GM18519 (cell line): ENCODE measurements at regions not wholly inside any gene's neighbourhood (a gene's known extent, or its start where the extent isn't known, plus 50 kb on each side); places are given as distances from the start of the nearest gene placed in this dataset.
"Not testable (repeated sequence)": the region's sequence is repeated elsewhere in the genome, so short reads cannot be mapped to it uniquely, and the experiment has no call there.

Source experiments
- ATAC-seq: cut with Tn5 transposase; IDR thresholded peaks from one replicate; pipeline ENCODE4 v1.9.1; 2021; ENCODE audit warnings: mild to moderate bottlenecking, moderate library complexity; ENCODE audit not compliant: unreplicated experiment, low FRiP score

- ATAC-seq, result no peak
Observed at GRCh38 chr1:60826320-60827094, 255.9 kb upstream of the NFIA start.

DNA sequence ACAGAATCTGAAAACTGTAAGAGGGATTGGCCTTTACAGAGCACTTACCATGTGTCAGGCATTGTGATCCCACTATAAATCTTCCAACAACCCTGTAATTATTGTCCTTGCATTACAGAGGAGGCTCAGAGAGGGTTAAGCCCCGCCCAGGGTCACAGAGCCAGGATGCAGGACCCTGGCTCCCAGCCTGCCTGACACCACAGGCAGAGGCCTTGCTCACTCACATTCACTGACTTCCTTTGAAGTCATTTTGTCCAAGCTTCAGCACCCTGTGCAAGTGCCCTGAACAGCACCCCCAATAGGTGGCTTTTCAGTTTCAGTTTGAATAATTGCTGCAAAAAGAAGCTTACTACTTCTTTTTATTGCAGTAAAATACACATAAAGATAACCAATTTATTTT, 256.8 kb upstream of the NFIA start:
- ATAC-seq, result no peak

DNA sequence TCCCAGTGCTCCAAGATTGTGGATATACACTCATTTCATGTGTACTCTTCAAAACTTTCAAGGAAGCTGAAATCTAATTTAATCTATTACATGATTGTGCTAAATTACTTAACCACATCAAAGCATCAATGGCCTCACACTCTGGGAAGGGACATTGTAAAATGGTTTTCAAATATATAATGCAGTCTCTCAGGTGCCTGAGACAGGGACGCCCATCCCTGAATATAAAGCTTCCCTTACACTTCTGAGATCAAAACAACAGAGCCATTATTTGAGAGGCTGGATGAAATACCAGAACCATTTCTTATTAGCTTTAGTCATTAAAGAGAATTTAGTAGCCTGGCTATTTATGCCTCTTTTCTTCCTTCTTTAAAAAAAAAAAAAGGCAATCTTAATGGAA, 259.2 kb upstream of the NFIA start:
- no peak for ATAC-seq

DNA sequence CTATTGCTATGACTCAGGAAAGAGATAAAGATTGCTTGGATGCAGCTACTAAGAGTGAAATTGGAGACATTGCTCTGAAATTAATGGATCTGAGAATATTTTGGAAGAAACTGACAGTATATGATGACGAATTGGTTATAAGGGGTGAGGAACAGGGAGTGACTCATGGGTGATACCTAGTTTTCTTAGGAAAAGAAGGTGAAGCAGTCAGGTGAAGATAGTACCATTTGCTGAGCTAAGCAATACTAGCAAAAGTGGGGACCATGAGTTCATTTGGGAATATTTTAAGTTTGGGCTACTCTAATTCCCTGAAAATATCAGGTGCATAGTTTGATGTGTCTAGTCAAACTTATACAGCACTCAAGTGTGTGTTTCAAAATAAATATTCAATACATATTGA, 260.1 kb upstream of the NFIA start:
- ATAC-seq, result no peak

DNA sequence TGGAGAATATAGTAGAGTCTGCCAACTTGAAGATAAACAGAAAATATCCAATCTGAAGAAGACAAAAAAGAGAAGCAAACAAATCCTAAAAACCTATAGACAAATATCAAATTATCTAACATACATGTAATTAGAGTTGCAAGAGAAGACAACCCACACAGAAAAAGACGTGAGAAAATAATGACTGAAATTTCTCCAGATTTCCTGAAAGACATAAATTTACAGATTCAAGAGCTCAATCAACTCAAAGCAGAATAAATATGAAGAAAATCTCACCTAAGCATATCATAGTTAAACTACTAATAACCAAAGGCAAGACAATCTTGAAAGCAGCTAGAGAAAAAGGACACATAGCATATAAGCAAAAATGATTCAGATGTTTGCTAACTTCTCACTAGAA, 261.2 kb upstream of the NFIA start:
- no peak for ATAC-seq

DNA sequence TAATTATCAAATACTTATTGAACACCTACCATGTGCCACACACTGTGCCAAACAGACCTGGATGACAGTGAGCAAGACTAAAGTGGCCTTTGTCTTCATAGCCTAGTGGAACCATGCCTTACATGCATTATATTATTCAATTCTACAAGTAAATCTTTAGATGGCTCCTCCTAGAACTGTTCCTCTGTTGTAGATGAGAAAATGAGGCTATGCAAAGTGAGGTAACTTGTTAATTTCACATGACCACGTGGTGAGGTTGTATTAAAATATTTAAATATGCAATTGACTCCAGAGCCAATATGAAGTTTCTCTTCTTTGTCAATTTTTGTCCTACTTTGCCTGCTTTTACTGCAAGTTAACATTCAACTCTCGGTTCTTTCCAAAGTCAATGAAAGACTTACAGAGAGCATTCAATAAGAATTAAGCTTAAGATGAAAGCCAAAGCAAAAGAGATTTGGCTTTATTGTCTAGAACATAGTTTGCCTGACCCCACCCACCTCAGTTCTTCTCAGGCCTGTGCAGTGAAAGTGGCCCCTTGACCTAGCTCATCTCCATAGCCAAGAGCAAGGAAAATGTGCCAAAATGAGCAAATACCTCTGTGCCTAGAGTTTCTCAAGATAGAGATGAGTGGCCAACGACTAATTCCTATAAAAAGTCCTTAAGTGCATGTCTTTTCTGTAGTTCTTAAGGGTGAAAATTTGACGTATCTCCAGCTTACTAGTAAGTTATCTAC, 263.2 kb upstream of the NFIA start:
- no peak for ATAC-seq

- no peak for ATAC-seq
Observed at GRCh38 chr1:60813071-60813470, 269.3 kb upstream of the NFIA start.

DNA sequence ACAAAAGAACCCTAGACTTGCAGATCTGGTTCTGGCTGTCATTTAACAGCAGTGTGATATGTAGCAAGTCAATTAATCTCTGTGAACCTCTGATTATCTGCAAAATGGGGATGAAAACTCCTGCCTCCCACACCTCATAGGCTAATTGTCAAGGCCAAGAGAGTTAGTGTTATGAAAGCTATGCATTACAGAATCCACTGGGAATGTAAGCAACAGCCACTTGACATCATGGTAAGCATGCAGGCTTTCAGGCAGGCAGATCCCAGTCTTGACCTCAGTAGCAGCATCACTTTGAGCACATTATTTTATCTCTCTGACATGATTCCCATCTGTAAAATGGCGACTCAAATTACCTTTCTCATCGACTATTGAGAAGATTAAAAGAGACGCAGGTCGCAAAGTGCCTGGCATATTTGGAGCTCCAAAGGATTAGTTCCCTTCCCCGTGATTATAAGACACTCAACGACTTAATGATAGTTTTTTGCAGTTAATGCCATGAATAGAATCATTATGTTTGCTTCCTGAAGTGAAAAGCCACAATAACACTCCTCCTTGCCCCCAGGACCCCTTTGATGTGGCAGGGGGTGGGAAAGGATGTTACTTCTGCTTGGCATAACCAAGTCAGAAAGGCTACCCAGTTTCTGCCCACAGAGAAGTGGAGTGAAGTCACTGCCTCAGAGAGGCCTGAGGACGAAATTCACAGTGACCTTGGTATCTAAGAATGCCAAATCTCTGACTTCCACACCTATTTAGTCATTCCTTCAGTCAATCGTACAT, 273.0 kb upstream of the NFIA start:
- no peak for ATAC-seq

GRCh38 chr1:60808676-60809075, 273.7 kb upstream of the NFIA start:
- no peak for ATAC-seq

- no peak for ATAC-seq
Observed at GRCh38 chr1:60802884-60803283, 279.5 kb upstream of the NFIA start.

GRCh38 chr1:60797351-60797750, 285.0 kb upstream of the NFIA start:
- no peak for ATAC-seq

GRCh38 chr1:60791226-60791625, 291.1 kb upstream of the NFIA start:
- ATAC-seq, result no peak

DNA sequence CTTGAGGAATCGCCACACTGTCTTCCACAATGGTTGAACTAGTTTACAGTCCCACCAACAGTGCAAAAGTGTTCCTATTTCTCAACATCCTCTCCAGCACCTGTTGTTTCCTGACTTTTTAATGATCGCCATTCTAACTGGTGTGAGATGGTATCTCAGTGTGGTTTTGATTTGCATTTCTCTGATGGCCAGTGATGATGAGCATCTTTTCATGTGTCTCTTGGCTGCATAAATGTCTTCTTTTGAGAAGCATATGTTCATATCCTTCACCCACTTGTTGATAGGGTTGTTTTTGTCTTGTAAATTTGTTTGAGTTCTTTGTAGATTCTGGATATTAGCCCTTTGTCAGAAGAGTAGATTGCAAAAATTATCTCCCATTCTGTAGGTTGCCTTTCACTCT, 309.3 kb upstream of the NFIA start:
- not testable (repeated sequence) for ATAC-seq

DNA sequence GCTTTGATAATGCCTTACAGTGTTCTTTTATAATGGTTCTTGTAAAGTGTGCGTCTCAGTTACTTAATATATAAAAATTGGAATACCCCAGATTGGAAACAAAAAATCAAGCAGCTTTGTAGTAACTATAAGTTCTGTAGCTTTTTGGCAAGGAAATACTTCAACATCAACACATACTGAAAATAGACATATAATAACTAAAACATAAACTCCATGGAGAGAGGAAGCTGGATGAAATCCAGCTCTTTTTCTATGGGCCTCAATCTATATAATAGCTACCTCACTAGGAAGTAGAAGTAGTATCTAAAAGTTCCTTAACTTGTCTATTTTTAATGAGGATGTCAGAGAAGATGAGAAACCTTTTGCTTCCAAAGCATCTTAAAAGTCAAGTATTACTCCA, 313.3 kb upstream of the NFIA start:
- no peak for ATAC-seq

DNA sequence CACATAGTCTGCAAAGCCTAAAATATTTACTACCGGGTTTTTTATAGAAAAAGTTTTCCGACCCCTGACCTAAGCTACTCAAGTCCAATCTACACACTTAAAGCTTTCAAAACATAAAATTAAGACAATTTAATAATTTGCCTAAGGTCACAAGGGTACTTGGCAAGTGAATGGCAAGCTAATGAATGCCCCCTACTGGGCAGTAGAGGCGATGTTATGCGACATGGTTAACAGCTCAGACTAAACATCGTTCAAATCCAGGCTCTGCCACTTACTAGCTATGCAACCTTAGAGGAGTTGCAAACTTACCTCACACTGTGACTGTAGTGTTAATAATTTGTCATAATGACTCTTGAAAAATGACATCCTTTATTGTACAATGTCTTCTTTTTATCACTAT, 317.2 kb upstream of the NFIA start:
- peak; percentile 78 for ATAC-seq

GRCh38 chr1:60764489-60764888, 317.9 kb upstream of the NFIA start:
- no peak for ATAC-seq

DNA sequence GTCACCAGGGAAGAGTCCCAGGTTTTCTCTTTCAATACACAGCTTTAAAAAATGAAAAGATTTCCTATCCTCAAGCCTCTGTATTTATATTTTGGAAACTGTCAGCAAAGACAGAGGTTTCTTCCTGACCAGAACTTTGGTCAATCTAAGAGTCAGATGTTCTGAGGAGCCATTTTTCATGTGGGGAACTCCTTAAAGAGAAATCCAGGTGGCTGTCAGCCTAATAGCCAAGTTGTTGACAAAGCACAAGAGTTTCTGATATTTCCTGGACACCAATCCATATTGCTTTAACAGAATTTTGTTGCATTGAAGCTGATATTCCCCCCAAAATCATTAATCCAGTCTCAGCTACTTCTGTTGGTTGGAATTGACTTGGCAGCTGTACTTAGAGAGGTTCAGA, 318.6 kb upstream of the NFIA start:
- ATAC-seq, result no peak

DNA sequence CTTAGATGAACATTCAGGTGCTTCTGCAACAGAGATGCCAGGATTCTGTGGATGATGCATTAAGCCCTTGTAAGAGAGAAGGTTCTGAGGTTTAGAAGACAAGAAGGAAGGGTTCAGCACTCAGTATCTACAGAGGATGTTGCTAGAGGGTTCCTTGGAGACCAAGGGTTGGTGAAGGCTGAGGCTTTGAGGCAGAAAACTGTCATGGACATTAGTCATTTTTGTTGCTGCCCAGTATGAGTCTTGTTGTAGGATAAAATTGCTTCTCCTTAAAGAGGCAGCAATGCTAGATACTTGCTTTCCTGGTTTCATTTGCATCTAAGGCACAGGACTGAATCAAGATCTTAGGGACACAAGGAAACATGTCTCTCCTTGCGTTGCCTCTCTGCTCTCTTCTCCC, 319.4 kb upstream of the NFIA start:
- no peak for ATAC-seq

- ATAC-seq, result no peak
Observed at GRCh38 chr1:60762176-60762575, 320.2 kb upstream of the NFIA start.

- ATAC-seq, result no peak
Observed at GRCh38 chr1:60759291-60759690, 323.1 kb upstream of the NFIA start.

GRCh38 chr1:60757485-60757884, 324.9 kb upstream of the NFIA start:
- ATAC-seq, result no peak
